ENCODE measurements at regions not wholly inside any gene's neighbourhood (a gene's known extent, or its start where the extent isn't known, plus 50 kb on each side); places are given as distances from the start of the nearest gene placed in this dataset.

- no peak for TF ChIP-seq CTCF (IDR thresholded peaks at IDR 0.05)
- no peaks in the 10 kb centered on the region for H3K36me3 ChIP-seq
These were observed 1641.7 kb upstream of the ACVR2A start for GRCh38 chr2:146203064-146203624.

GRCh38 chr2:146193619-146194018 is 1651.2 kb upstream of the ACVR2A start:
- no peak for TF ChIP-seq CTCF (IDR thresholded peaks at IDR 0.05)
- H3K27me3 ChIP-seq: no peaks in the 10 kb centered on the region
- no peak overlapping the region for H3K4me3 ChIP-seq (ENCODE audit: low read depth in 1 of 2, low read length in 1 of 2)
- H3K27ac ChIP-seq: no peak overlapping the region
- no peaks in the 10 kb centered on the region for H3K4me1 ChIP-seq (ENCODE audit: control insufficient read depth in 1 of 2, insufficient read depth in 1 of 2, low read depth in 1 of 2, low read length in 1 of 2)
- H3K9me3 ChIP-seq: no peaks in the 10 kb centered on the region
- H3K36me3 ChIP-seq: no peaks in the 10 kb centered on the region

More at GRCh38 chr2:146203064-146203624, 1641.7 kb upstream of the ACVR2A start:
- H3K4me1 ChIP-seq (ENCODE audit: control insufficient read depth in 1 of 2, insufficient read depth in 1 of 2, low read depth in 1 of 2, low read length in 1 of 2): no peaks in the 10 kb centered on the region
- no peaks in the 10 kb centered on the region for H3K9me3 ChIP-seq
- no peak overlapping the region for H3K4me3 ChIP-seq (ENCODE audit: low read depth in 1 of 2, low read length in 1 of 2)
- H3K27ac ChIP-seq: no peak overlapping the region
- H3K27me3 ChIP-seq: no peaks in the 10 kb centered on the region

GRCh38 chr2:146189541-146189940 is 1655.3 kb upstream of the ACVR2A start:
- TF ChIP-seq CTCF (IDR thresholded peaks at IDR 0.05): no peak
- H3K27ac ChIP-seq: no peak overlapping the region
- no peaks in the 10 kb centered on the region for H3K9me3 ChIP-seq
- no peaks in the 10 kb centered on the region for H3K36me3 ChIP-seq
- no peak overlapping the region for H3K4me3 ChIP-seq (ENCODE audit: low read depth in 1 of 2, low read length in 1 of 2)
- H3K27me3 ChIP-seq: no peaks in the 10 kb centered on the region
- no peaks in the 10 kb centered on the region for H3K4me1 ChIP-seq (ENCODE audit: control insufficient read depth in 1 of 2, insufficient read depth in 1 of 2, low read depth in 1 of 2, low read length in 1 of 2)

GRCh38 chr2:146173934-146174333 is 1654.0 kb upstream of the ZEB2 start:
- H3K9me3 ChIP-seq: no peaks in the 10 kb centered on the region
- H3K36me3 ChIP-seq: no peaks in the 10 kb centered on the region
- no peaks in the 10 kb centered on the region for H3K4me1 ChIP-seq (ENCODE audit: control insufficient read depth in 1 of 2, insufficient read depth in 1 of 2, low read depth in 1 of 2, low read length in 1 of 2)
- H3K27ac ChIP-seq: no peak overlapping the region
- no peaks in the 10 kb centered on the region for H3K27me3 ChIP-seq
- TF ChIP-seq CTCF (IDR thresholded peaks at IDR 0.05): no peak
- no peak overlapping the region for H3K4me3 ChIP-seq (ENCODE audit: low read depth in 1 of 2, low read length in 1 of 2)

GRCh38 chr2:146161256-146161882 is 1641.5 kb upstream of the ZEB2 start:
- no peak overlapping the region for H3K4me3 ChIP-seq (ENCODE audit: low read depth in 1 of 2, low read length in 1 of 2)
- H3K27ac ChIP-seq: no peak overlapping the region
- H3K4me1 ChIP-seq (ENCODE audit: control insufficient read depth in 1 of 2, insufficient read depth in 1 of 2, low read depth in 1 of 2, low read length in 1 of 2): no peaks in the 10 kb centered on the region
- no peaks in the 10 kb centered on the region for H3K27me3 ChIP-seq
- no peaks in the 10 kb centered on the region for H3K9me3 ChIP-seq
- TF ChIP-seq CTCF (IDR thresholded peaks at IDR 0.05): no peak
- H3K36me3 ChIP-seq: no peaks in the 10 kb centered on the region

Data from neutrophil (primary cell).